DND-41 (cell line): ENCODE measurements at regions not wholly inside any gene's neighbourhood (a gene's known extent, or its start where the extent isn't known, plus 50 kb on each side); places are given as distances from the start of the nearest gene placed in this dataset.

Experiments
- CTCF ChIP-seq: IDR thresholded peaks from 2 replicates; pipeline ENCODE4 v1.5.1; 2012; ENCODE audit warnings: borderline replicate concordance, low read length, moderate library complexity, mild to moderate bottlenecking; ENCODE audit not compliant: poor library complexity, severe bottlenecking; ENCODE audit errors: extremely low read depth
- EZH2 ChIP-seq: IDR thresholded peaks from 3 replicates; pipeline ENCODE4 v1.6.1; 2012; ENCODE audit warnings: borderline replicate concordance, low read depth, mild to moderate bottlenecking, moderate library complexity, low read length, inconsistent platforms; ENCODE audit not compliant: severe bottlenecking

- TF ChIP-seq CTCF (no peak), EZH2 (no peak)
Measured at GRCh38 chr3:43963208-43963607, 272.5 kb downstream of the ABHD5 start.
